ENCODE measurements at regions not wholly inside any gene's neighbourhood (a gene's known extent, or its start where the extent isn't known, plus 50 kb on each side); places are given as distances from the start of the nearest gene placed in this dataset.

DNA sequence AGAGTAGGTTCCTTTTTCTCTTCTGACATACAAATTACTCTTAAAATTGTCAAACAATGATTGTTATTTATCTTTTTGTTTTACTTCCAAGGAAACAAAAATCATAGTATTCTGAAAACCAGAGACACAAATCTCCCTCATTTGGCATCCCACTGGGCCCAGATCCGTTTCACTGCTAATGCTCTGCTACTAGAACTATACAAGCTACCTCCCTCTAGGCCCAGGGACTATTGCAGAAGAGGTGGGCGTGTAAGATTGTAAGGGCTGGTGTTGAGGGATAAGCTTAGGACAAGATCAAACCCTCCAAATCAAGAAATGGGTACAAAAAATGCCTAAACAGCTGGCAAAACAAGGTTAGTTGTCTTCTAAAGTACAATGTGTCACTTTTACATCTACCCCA lies 928.9 kb upstream of the CDH10 start:
- peaks cover 5% of the 10 kb centered on the region for H3K36me3 Mint-ChIP-seq (ENCODE audit: insufficient read depth, unreplicated experiment)

DNA sequence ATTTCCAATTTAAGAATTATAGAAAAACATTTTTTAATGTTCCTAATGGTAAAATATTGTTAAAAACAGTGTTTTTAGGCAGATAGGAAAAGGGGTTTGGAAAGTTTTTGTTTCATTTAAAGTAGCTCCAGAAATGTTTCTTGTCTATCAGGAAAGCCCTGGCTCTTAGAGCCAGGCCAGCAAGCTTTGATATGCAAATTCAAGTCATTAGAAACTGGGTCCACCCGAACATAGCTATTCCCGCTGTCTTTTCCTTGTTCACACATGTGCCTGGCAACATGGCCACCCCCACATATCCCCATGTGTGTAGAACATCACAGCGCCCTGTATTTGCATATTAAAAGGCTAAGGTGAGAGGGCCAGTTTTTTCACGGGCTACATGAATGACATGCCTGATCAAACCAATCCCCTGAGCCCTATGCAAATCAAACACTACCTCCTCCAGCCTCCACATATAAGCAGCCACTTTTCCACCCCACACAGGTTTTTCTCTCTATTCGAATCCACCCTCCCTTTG lies 925.3 kb upstream of the CDH10 start:
- Mint-ChIP-seq H3K4me3 (ENCODE audit: unreplicated experiment) (no peak overlapping the region), H3K9me3 (ENCODE audit: unreplicated experiment) (peaks cover 20% of the 10 kb centered on the region), H3K27ac (ENCODE audit: low read depth, unreplicated experiment) (no peak overlapping the region), H3K36me3 (ENCODE audit: insufficient read depth, unreplicated experiment) (peaks cover 7% of the 10 kb centered on the region), H3K27me3 (ENCODE audit: insufficient read depth, unreplicated experiment) (no peaks in the 10 kb centered on the region), H3K4me1 (ENCODE audit: insufficient read depth, unreplicated experiment) (no peaks in the 10 kb centered on the region)
- no peak for DNase-seq (ENCODE audit: unreplicated experiment)
- TF ChIP-seq, protein P1, sequence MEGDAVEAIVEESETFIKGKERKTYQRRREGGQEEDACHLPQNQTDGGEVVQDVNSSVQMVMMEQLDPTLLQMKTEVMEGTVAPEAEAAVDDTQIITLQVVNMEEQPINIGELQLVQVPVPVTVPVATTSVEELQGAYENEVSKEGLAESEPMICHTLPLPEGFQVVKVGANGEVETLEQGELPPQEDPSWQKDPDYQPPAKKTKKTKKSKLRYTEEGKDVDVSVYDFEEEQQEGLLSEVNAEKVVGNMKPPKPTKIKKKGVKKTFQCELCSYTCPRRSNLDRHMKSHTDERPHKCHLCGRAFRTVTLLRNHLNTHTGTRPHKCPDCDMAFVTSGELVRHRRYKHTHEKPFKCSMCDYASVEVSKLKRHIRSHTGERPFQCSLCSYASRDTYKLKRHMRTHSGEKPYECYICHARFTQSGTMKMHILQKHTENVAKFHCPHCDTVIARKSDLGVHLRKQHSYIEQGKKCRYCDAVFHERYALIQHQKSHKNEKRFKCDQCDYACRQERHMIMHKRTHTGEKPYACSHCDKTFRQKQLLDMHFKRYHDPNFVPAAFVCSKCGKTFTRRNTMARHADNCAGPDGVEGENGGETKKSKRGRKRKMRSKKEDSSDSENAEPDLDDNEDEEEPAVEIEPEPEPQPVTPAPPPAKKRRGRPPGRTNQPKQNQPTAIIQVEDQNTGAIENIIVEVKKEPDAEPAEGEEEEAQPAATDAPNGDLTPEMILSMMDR (IDR thresholded peaks at IDR 0.05; ENCODE audit: unreplicated experiment) = no peak
- ChIA-PET POLR2A (no interaction called here), CTCF (interaction anchor here (1.3 kb wide), 1 partner anchor 13 kb away, joined by 4 read pairs; no protein-coding TSS in a partner anchor)
- intact Hi-C loops (cut with micrococcal nuclease) = no loop called here
- BruUV-seq (replicated peaks) = no TSS peak

More for the DNA sequence above, 928.9 kb upstream of the CDH10 start:
- Mint-ChIP-seq H3K27ac (ENCODE audit: low read depth, unreplicated experiment) (no peak overlapping the region), H3K27me3 (ENCODE audit: insufficient read depth, unreplicated experiment) (no peaks in the 10 kb centered on the region), H3K9me3 (ENCODE audit: unreplicated experiment) (peaks cover 13% of the 10 kb centered on the region), H3K4me1 (ENCODE audit: insufficient read depth, unreplicated experiment) (no peaks in the 10 kb centered on the region), H3K4me3 (ENCODE audit: unreplicated experiment) (no peak overlapping the region)
- ChIA-PET CTCF (interaction anchor here (1.0 kb wide), 1 partner anchor 16 kb away, joined by 4 read pairs; no protein-coding TSS in a partner anchor), POLR2A (interaction anchor here (0.6 kb wide), 1 partner anchor 32 kb away, joined by 3 read pairs; no protein-coding TSS in a partner anchor)
- intact Hi-C loops (cut with micrococcal nuclease) = no loop called here
- BruUV-seq (replicated peaks) = no TSS peak
- DNase-seq (ENCODE audit: unreplicated experiment) = no peak
- TF ChIP-seq, protein P1 (IDR thresholded peaks at IDR 0.05; ENCODE audit: unreplicated experiment) = no peak

DNA sequence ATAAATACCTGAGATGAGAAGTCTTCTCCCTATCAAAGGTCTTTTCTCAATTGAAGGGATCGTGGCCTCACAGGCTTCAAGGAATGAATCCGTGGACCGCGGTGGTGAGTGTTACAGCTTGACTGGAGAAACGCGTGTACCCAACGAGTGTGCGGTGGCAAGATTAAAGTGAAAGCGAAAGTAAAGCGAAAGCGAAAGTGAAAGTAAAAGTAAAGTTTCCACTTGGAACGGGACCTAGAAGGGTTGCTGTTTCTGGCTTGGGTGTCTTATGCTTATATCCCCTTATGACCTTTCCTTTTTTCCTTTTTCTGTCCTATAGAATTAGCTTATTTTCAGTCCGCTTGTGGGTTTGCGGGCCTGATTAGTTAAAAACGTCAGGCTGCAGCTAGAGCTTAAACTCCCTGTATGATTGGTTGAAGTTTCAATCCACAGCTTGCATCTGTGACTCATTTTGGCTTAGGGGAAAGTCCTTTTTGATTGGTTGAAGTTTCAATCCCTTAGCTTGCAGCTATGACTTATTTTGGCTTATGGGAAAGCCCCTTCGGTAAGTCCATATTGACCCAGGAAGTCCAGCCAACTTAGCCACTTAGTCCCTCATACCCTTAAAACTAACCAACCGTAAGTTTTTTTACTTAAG lies 924.3 kb upstream of the CDH10 start:
- Mint-ChIP-seq H3K27me3 (ENCODE audit: insufficient read depth, unreplicated experiment) (no peaks in the 10 kb centered on the region), H3K27ac (ENCODE audit: low read depth, unreplicated experiment) (peak overlapping the region; percentile 74), H3K4me3 (ENCODE audit: unreplicated experiment) (no peak overlapping the region), H3K4me1 (ENCODE audit: insufficient read depth, unreplicated experiment) (no peaks in the 10 kb centered on the region), H3K9me3 (ENCODE audit: unreplicated experiment) (peaks cover 23% of the 10 kb centered on the region), H3K36me3 (ENCODE audit: insufficient read depth, unreplicated experiment) (peaks cover 7% of the 10 kb centered on the region)
- ChIA-PET CTCF (interaction anchor here (0.5 to 1.3 kb wide), 3 partner anchors 11 to 746 kb away, joined by 3 to 4 read pairs (median 4); no protein-coding TSS in a partner anchor), POLR2A (no interaction called here)
- no TSS peak for BruUV-seq (replicated peaks)
- TF ChIP-seq, protein P1 (IDR thresholded peaks at IDR 0.05; ENCODE audit: unreplicated experiment) = no peak
- no peak for DNase-seq (ENCODE audit: unreplicated experiment)
- intact Hi-C loops (cut with micrococcal nuclease) = no loop called here

DNA sequence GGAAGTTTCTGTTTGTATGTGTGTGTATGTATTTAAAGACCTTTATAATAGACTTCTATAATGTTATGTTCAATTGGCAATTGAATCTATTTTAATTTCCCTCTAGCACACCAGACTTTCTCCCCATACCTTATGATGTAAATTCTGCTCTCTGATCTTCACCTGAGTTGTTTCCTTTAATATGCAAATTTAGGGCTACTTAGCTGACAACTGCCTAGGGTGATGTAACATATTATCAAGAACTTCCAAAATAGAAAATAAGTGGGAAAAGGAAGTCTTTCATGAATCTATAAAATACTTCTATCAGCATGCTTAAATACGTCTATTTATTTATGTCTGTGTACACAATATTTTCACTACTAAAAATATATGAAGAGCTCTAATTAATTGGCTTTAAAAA lies 923.5 kb upstream of the CDH10 start:
- H3K27ac Mint-ChIP-seq (ENCODE audit: low read depth, unreplicated experiment) = no peak overlapping the region
- no peak for DNase-seq (ENCODE audit: unreplicated experiment)
- TF ChIP-seq, protein P1 (IDR thresholded peaks at IDR 0.05; ENCODE audit: unreplicated experiment) = no peak
- intact Hi-C loops (cut with micrococcal nuclease) = no loop called here
- no peaks in the 10 kb centered on the region for H3K4me1 Mint-ChIP-seq (ENCODE audit: insufficient read depth, unreplicated experiment)
- no peaks in the 10 kb centered on the region for H3K27me3 Mint-ChIP-seq (ENCODE audit: insufficient read depth, unreplicated experiment)
- CTCF ChIA-PET = interaction anchor here (1.2 kb wide), 1 partner anchor 11 kb away, joined by 4 read pairs; no protein-coding TSS in a partner anchor
- peaks cover 25% of the 10 kb centered on the region for H3K9me3 Mint-ChIP-seq (ENCODE audit: unreplicated experiment)
- peaks cover 7% of the 10 kb centered on the region for H3K36me3 Mint-ChIP-seq (ENCODE audit: insufficient read depth, unreplicated experiment)
- H3K4me3 Mint-ChIP-seq (ENCODE audit: unreplicated experiment) = no peak overlapping the region
- POLR2A ChIA-PET = no interaction called here
- BruUV-seq (replicated peaks) = no TSS peak

All from MCF 10A (cell line).